Endothelial cell of umbilical vein (primary cell): ENCODE measurements at regions not wholly inside any gene's neighbourhood (a gene's known extent, or its start where the extent isn't known, plus 50 kb on each side); places are given as distances from the start of the nearest gene placed in this dataset.

Source experiments
- BruUV-seq: library from RNA; stranded (reverse); fragments of 400-500 nt; replicated peaks from 2 replicates; lab custom pipeline; 2021; lab: Mats Ljungman, UMichigan
- CTCF ChIA-PET: fragments of 300-600, 350-600 bp; sonication (Branson Sonifier 250); formaldehyde crosslinking; loops from one replicate; lab custom pipeline; 2021; ENCODE audit warnings: antibody characterized with exemption, inconsistent platforms; lab: Charles Lee
- POLR2A ChIA-PET: fragments of 300-600, 350-600 bp; sonication (Branson Sonifier 250); formaldehyde crosslinking; loops from one replicate; lab custom pipeline; 2021; ENCODE audit warnings: antibody characterized with exemption, inconsistent platforms; lab: Charles Lee
- DNase-seq: peaks from one replicate; pipeline ENCODE4 v3.0.0-alpha.2; 2011; ENCODE audit warnings: low read depth, low spot score
- FAIRE-seq: peaks from 2 replicates; lab custom pipeline; 2011; peaks lifted over from hg19 to GRCh38; lab: Jason Lieb, UNC
- H2AFZ ChIP-seq: 2 replicates; pipeline ENCODE4 v1.6.0; 2012; ENCODE audit warnings: low read depth, low read length, control low read depth, inconsistent platforms
- H3K27ac ChIP-seq: 2 replicates; pipeline ENCODE4 v1.5.1; 2011; ENCODE audit warnings: low read depth, mild to moderate bottlenecking, control low read depth, low read length, moderate library complexity; ENCODE audit not compliant: insufficient read depth
- H3K27me3 ChIP-seq, 2 experiments: 2 replicates each; pipeline versions ENCODE4 v1.6.0 to v1.6.1; 2011; ENCODE audit warnings: low read length in 2 of 2, mixed read lengths in 1 of 2; ENCODE audit not compliant: control insufficient read depth in 2 of 2, insufficient read depth in 2 of 2
- H3K36me3 ChIP-seq, 2 experiments: 2 replicates in 1 of 2; 3 replicates in 1 of 2; pipeline ENCODE4 v1.5.1; 2011; ENCODE audit warnings: low read length in 2 of 2, mild to moderate bottlenecking in 1 of 2, moderate library complexity in 1 of 2; ENCODE audit not compliant: control insufficient read depth in 2 of 2, insufficient read depth in 2 of 2; ENCODE audit errors: extremely low read depth in 1 of 2
- H3K4me1 ChIP-seq: 3 replicates; pipeline ENCODE4 v1.5.1; 2011; ENCODE audit warnings: mild to moderate bottlenecking, low read length; ENCODE audit not compliant: control insufficient read depth, insufficient read depth; ENCODE audit errors: extremely low read depth
- H3K4me2 ChIP-seq: 2 replicates; pipeline ENCODE4 v1.6.1; 2011; ENCODE audit warnings: low read length, control low read depth, mixed read lengths; ENCODE audit not compliant: insufficient read depth
- H3K4me3 ChIP-seq, 3 experiments: fragments of 200-600 bp in 1 of 3; sonication (generic), shearing (Covaris generic) in 1 of 3; replicated peaks in 1 of 3; 2 replicates each; pipeline ENCODE4 v1.5.1; 2011 to 2016; ENCODE audit warnings: control low read depth in 3 of 3, low read length in 3 of 3, mild to moderate bottlenecking in 2 of 3, inconsistent platforms in 1 of 3, low read depth in 1 of 3, moderate library complexity in 1 of 3; ENCODE audit not compliant: insufficient read depth in 1 of 3
- H3K79me2 ChIP-seq: 2 replicates; pipeline ENCODE4 v1.6.0; 2012; ENCODE audit warnings: low read length, inconsistent platforms; ENCODE audit not compliant: control insufficient read depth, insufficient read depth
- H3K9ac ChIP-seq: replicated peaks from 2 replicates; pipeline ENCODE3; 2011; ENCODE audit warnings: low read length, control low read depth; ENCODE audit not compliant: insufficient read depth; ENCODE audit errors: extremely low read depth
- H3K9me1 ChIP-seq: replicated peaks from 3 replicates; pipeline ENCODE4 v1.6.0; 2011; ENCODE audit warnings: mild to moderate bottlenecking, low read length; ENCODE audit not compliant: control insufficient read depth, insufficient read depth; ENCODE audit errors: extremely low read depth
- H3K9me3 ChIP-seq: replicated peaks from 2 replicates; pipeline ENCODE4 v1.5.1; 2012; ENCODE audit warnings: low read length, inconsistent platforms; ENCODE audit not compliant: control insufficient read depth, insufficient read depth
- H4K20me1 ChIP-seq: replicated peaks from 2 replicates; pipeline ENCODE3; 2011; ENCODE audit warnings: mild to moderate bottlenecking, low read length; ENCODE audit not compliant: control insufficient read depth, insufficient read depth; ENCODE audit errors: extremely low read depth
- CTCF ChIP-seq, 2 donors: IDR thresholded peaks; 1 replicate in 1 of 2; 2 replicates in 1 of 2; pipeline ENCODE4 v1.5.1; 2011; ENCODE audit warnings: low read length in 2 of 2, mild to moderate bottlenecking in 2 of 2, moderate library complexity in 2 of 2, control low read depth in 1 of 2, inconsistent platforms in 1 of 2, low read depth in 1 of 2; ENCODE audit not compliant: insufficient read depth in 1 of 2; ENCODE audit errors: extremely low read depth in 1 of 2
- FOS ChIP-seq: IDR thresholded peaks from 2 replicates; pipeline ENCODE4 v1.6.1; 2011; ENCODE audit warnings: mild to moderate bottlenecking, low read length, moderate library complexity, borderline replicate concordance; ENCODE audit not compliant: insufficient read depth
- GATA2 ChIP-seq: IDR thresholded peaks from 2 replicates; pipeline ENCODE4 v1.7.0; 2011; ENCODE audit warnings: low read depth, mild to moderate bottlenecking, moderate library complexity, mixed read lengths, low read length; ENCODE audit not compliant: insufficient read length, insufficient read depth
- JUN ChIP-seq: IDR thresholded peaks from 2 replicates; pipeline ENCODE4 v1.6.1; 2011; ENCODE audit warnings: borderline replicate concordance, low read depth; ENCODE audit not compliant: insufficient read length, insufficient read depth
- MAX ChIP-seq: IDR thresholded peaks from 2 replicates; pipeline ENCODE4 v1.6.1; 2011; ENCODE audit not compliant: insufficient read depth, insufficient read length
- MYC ChIP-seq: IDR thresholded peaks from one replicate; pipeline ENCODE4 v1.6.1; 2011; ENCODE audit warnings: mild to moderate bottlenecking, low read depth, low read length
- POLR2AphosphoS5 ChIP-seq: IDR thresholded peaks from 2 replicates; pipeline ENCODE4 v1.6.1; 2012; ENCODE audit warnings: low read depth, mild to moderate bottlenecking, control low read depth, low read length, moderate library complexity; ENCODE audit not compliant: insufficient read depth
- dilution Hi-C: fragments of 300-500 bp; cut with MboI; formaldehyde crosslinking; loops from one replicate; pipeline ENCODE4 v1.15.0; 2019; ENCODE audit warnings: low sequenced_read_pairs; ENCODE audit not compliant: extremely low pct_ligation_motif_present
- intact Hi-C: fragments of 100-400 bp; cut with micrococcal nuclease; formaldehyde crosslinking; loops from one replicate; pipeline ENCODE4 v1.10.0; 2022

GRCh38 chr12:124681779-124682391 lies 114.5 kb upstream of the NCOR2 start:
- Histone ChIP-seq H3K9me3 (no peaks in the 10 kb centered on the region), H2AFZ (peak overlapping the region; percentile 3), H3K4me1 (peaks cover 42% of the 10 kb centered on the region), H3K27ac (peak overlapping the region; percentile 98), H4K20me1 (no peaks in the 10 kb centered on the region), H3K79me2 (no peaks in the 10 kb centered on the region), H3K4me3 (no peak overlapping the region), H3K9ac (peak overlapping the region; percentile 80), H3K36me3 (no peaks in the 10 kb centered on the region), H3K27me3 (no peaks in the 10 kb centered on the region), H3K9me1 (no peaks in the 10 kb centered on the region), H3K4me2 (peak overlapping the region; percentile 41)
- FAIRE-seq (peak; percentile 98), DNase-seq (peak; percentile 79)
- POLR2A ChIA-PET: interaction anchor here (0.6 to 0.8 kb wide), 2 partner anchors 56 to 235 kb away, joined by 3 read pairs; no protein-coding TSS in a partner anchor
- dilution Hi-C loops (loop anchor here (10.0 to 25.0 kb wide), 2 partner anchors 53 to 120 kb away; partner anchors contain the start of gene NCOR2), intact Hi-C loops (loop anchor here (1.0 to 2.0 kb wide), 13 partner anchors 13 to 301 kb away; no protein-coding TSS in a partner anchor)
- TSS peak; percentile 80 for BruUV-seq
- CTCF ChIA-PET: interaction anchor here (1.0 to 2.9 kb wide), 13 partner anchors 12 to 282 kb away, joined by 3 to 11 read pairs (median 4); no protein-coding TSS in a partner anchor
- TF ChIP-seq CTCF (IDR thresholded peaks at IDR 0.05; ENCODE audit: extremely low read depth in 1 of 2, insufficient read depth in 1 of 2, low read depth in 1 of 2, low read length in 2 of 2) (no peak), GATA2 (peak; percentile 59), FOS (peak; percentile 68), POLR2AphosphoS5 (no peak), MYC (no peak), JUN (peak; percentile 78), MAX (no peak)
